ENCODE measurements at regions not wholly inside any gene's neighbourhood (a gene's known extent, or its start where the extent isn't known, plus 50 kb on each side); places are given as distances from the start of the nearest gene placed in this dataset.
"Not testable (repeated sequence)": the region's sequence is repeated elsewhere in the genome, so short reads cannot be mapped to it uniquely, and the experiment has no call there.

DNA sequence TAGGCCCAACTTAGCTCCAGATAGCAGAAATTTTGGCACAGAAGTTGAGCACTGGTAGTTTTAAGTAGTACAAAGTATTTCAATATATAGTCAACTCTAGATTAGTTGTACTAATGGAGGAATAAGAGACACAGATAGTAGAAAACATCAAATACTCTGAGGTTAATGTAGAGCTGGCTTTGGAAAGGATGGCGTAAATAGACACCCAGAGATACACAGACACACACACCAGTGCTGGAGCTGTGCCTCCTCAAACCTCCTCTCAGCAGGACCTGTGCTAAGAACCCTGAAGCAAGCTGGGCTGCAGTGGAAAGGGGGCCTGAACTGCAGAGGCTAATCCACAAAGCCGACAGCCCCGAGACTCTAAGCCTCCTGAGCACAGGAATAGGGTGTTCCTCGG lies 67.0 kb upstream of the EDEM3 start:
- Histone ChIP-seq H3K27me3 (no peaks in the 10 kb centered on the region), H3K4me1 (no peaks in the 10 kb centered on the region), H3K4me3 (no peak overlapping the region), H3K9me3 (no peaks in the 10 kb centered on the region), H3K27ac (peak overlapping the region in 1 of 2 donors; percentile 70), H3K36me3 (no peaks in the 10 kb centered on the region)
- TF ChIP-seq, protein P1, sequence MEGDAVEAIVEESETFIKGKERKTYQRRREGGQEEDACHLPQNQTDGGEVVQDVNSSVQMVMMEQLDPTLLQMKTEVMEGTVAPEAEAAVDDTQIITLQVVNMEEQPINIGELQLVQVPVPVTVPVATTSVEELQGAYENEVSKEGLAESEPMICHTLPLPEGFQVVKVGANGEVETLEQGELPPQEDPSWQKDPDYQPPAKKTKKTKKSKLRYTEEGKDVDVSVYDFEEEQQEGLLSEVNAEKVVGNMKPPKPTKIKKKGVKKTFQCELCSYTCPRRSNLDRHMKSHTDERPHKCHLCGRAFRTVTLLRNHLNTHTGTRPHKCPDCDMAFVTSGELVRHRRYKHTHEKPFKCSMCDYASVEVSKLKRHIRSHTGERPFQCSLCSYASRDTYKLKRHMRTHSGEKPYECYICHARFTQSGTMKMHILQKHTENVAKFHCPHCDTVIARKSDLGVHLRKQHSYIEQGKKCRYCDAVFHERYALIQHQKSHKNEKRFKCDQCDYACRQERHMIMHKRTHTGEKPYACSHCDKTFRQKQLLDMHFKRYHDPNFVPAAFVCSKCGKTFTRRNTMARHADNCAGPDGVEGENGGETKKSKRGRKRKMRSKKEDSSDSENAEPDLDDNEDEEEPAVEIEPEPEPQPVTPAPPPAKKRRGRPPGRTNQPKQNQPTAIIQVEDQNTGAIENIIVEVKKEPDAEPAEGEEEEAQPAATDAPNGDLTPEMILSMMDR (IDR thresholded peaks at IDR 0.05) = no peak
- TF ChIP-seq POLR2A (IDR thresholded peaks at IDR 0.05) = no peak
- no peak for DNase-seq
- intact Hi-C loops (cut with DNase I; ENCODE audit: low total_unique reads) = no loop called here

GRCh38 chr1:184820956-184821355 lies 66.3 kb upstream of the EDEM3 start:
- Histone ChIP-seq H3K27ac (no peak overlapping the region), H3K4me1 (no peaks in the 10 kb centered on the region), H3K27me3 (no peaks in the 10 kb centered on the region), H3K9me3 (no peaks in the 10 kb centered on the region), H3K36me3 (no peaks in the 10 kb centered on the region), H3K4me3 (no peak overlapping the region)
- TF ChIP-seq, protein P1 (IDR thresholded peaks at IDR 0.05) = no peak
- no peak for TF ChIP-seq POLR2A (IDR thresholded peaks at IDR 0.05)
- intact Hi-C loops (cut with DNase I; ENCODE audit: low total_unique reads) = no loop called here
- DNase-seq = no peak

GRCh38 chr1:184820218-184820750 lies 65.6 kb upstream of the EDEM3 start:
- intact Hi-C loops (cut with DNase I; ENCODE audit: low total_unique reads) = no loop called here
- no peak for DNase-seq
- Histone ChIP-seq H3K27ac (no peak overlapping the region), H3K4me3 (no peak overlapping the region), H3K4me1 (no peaks in the 10 kb centered on the region), H3K36me3 (no peaks in the 10 kb centered on the region), H3K9me3 (no peaks in the 10 kb centered on the region), H3K27me3 (no peaks in the 10 kb centered on the region)
- TF ChIP-seq, protein P1 (IDR thresholded peaks at IDR 0.05) = no peak
- TF ChIP-seq POLR2A (IDR thresholded peaks at IDR 0.05) = no peak

DNA sequence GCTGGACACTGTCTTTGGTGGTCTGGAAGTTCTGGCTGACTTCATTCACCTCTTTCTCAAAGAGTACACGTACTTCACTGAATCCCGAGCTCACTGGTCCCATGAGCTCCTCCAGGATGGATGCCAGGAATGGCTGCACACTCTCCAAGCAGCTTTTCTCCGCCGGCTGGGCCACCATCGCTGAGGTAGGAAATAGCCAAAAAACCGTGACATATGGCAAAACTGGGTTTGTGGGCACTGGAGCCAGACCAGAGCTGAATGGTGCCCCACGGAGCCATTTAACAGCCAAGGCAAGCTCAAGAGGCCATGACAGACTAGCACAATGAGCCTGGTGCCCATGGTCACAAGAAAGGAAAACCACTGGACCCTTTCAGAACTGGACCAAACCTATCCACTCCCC lies 64.0 kb upstream of the EDEM3 start:
- Histone ChIP-seq H3K9me3 (no peaks in the 10 kb centered on the region), H3K27ac (no peak overlapping the region), H3K27me3 (no peaks in the 10 kb centered on the region), H3K36me3 (no peaks in the 10 kb centered on the region), H3K4me3 (no peak overlapping the region), H3K4me1 (no peaks in the 10 kb centered on the region)
- no peak for TF ChIP-seq POLR2A (IDR thresholded peaks at IDR 0.05)
- TF ChIP-seq, protein P1 (IDR thresholded peaks at IDR 0.05) = no peak
- DNase-seq = no peak
- intact Hi-C loops (cut with DNase I; ENCODE audit: low total_unique reads) = no loop called here

DNA sequence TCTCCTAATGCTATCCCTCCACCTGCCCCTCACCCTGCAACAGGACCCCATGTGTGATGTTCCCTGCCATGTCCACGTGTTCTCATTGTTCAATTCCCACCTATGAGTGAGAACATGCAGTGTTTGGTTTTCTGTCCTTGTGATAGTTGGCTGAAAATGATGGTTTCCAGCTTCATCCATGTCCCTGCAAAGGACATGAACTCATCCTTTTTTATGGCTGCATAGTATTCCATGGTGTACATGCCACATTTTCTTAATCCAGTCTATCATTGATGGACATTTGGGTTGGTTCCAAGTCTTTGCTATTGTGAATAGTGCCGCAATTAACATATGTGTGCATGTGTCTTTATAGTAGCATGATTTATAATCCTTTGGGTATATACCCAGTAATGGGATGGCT lies 62.3 kb upstream of the EDEM3 start:
- H3K4me1 ChIP-seq; H3K27ac ChIP-seq; H3K9me3 ChIP-seq; H3K27me3 ChIP-seq; intact Hi-C loops (cut with DNase I; ENCODE audit: low total_unique reads); H3K36me3 ChIP-seq; DNase-seq; H3K4me3 ChIP-seq: not testable (repeated sequence)

DNA sequence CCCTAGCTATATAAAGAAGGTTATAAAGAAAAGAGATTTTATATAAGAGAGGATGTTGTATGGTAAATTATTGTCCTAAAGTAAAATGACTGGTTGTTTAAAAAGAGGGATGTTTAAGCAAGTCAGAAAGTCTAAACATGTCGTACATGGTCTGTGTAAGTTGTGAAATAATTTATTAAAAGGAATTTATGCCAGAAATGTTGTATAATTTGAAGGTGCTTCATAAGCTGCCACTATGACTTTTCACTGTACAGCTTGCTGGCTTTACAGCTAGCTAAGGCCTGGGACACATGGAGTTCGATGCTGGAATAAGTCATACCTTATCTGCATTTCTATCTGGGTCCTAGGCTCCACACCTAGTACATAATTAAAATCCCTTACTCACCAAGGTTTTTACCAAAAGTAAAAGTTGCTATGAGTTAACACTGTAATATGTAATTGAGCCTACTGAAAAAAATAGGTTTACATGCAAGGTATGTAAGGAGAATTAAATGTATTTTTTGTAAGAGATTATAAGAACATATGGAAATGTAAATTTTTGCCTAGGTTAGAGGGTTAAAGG lies 59.0 kb upstream of the EDEM3 start:
- Histone ChIP-seq H3K4me3 (no peak overlapping the region), H3K27ac (no peak overlapping the region), H3K27me3 (no peaks in the 10 kb centered on the region), H3K4me1 (peaks cover 0 to 9% of the 10 kb centered on the region in 2 donors), H3K9me3 (no peaks in the 10 kb centered on the region), H3K36me3 (no peaks in the 10 kb centered on the region)
- no peak for TF ChIP-seq POLR2A (IDR thresholded peaks at IDR 0.05)
- TF ChIP-seq, protein P1 (IDR thresholded peaks at IDR 0.05) = no peak
- no peak for DNase-seq
- intact Hi-C loops (cut with DNase I; ENCODE audit: low total_unique reads) = no loop called here

All from uterus (tissue), 3 donors.